K562 (cell line): ENCODE measurements at regions not wholly inside any gene's neighbourhood (a gene's known extent, or its start where the extent isn't known, plus 50 kb on each side); places are given as distances from the start of the nearest gene placed in this dataset.

ENCODE experiments used
- ATAC-seq: fragments of 200-7000 bp; cut with Tn5 transposase; 3 replicates; pipeline ENCODE4 v1.9.1; 2020; ENCODE audit warnings: moderate library complexity
- BruUV-seq: library from RNA; stranded (reverse); fragments of 400-500 nt; replicated peaks from 2 replicates; lab custom pipeline; 2021; lab: Mats Ljungman, UMichigan
- CTCF ChIA-PET: fragments of 300-600 bp; formaldehyde crosslinking; extraction: SDS; loops from one replicate; lab custom pipeline; 2021; ENCODE audit warnings: low intra/inter-chr PET ratio; lab: Yijun Ruan, JAX
- POLR2A ChIA-PET: fragments of 300-600, 350-650 bp; sonication (Branson Sonifier 250); formaldehyde crosslinking; extraction: SDS; loops from one replicate; lab custom pipeline; 2021; ENCODE audit warnings: antibody characterized with exemption, inconsistent platforms; lab: Yijun Ruan, JAX
- DNase-seq, 4 experiments: peaks; one replicate each; pipeline versions ENCODE4 v3.0.0 to v3.0.0-alpha.2; 2011 to 2018; ENCODE audit warnings: low spot score in 3 of 4, mixed read lengths in 3 of 4; ENCODE audit errors: extremely low read depth in 1 of 4
- FAIRE-seq: peaks from 2 replicates; lab custom pipeline; 2011; peaks lifted over from hg19 to GRCh38; lab: Jason Lieb, UNC
- H2AFZ ChIP-seq: 2 replicates; pipeline ENCODE4 v1.6.0; 2011; ENCODE audit warnings: low read depth, low read length, control low read depth, inconsistent platforms
- H3K27ac ChIP-seq: fragments of 200-600 bp; 3 replicates; pipeline ENCODE4 v1.8.0; 2011; ENCODE audit warnings: low read depth, mild to moderate bottlenecking, control low read depth, inconsistent platforms, low read length, moderate library complexity, mixed read lengths; ENCODE audit errors: extremely low read depth
- H3K27me3 ChIP-seq, 2 experiments: fragments of 300-600 bp in 1 of 2; 2 replicates in 1 of 2; 3 replicates in 1 of 2; pipeline versions ENCODE4 v1.6.0 to v1.8.0; 2011; ENCODE audit warnings: inconsistent platforms in 2 of 2, low read length in 2 of 2, mild to moderate bottlenecking in 1 of 2, mixed read lengths in 1 of 2, moderate library complexity in 1 of 2; ENCODE audit not compliant: control insufficient read depth in 2 of 2, insufficient read depth in 2 of 2
- H3K36me3 ChIP-seq: fragments of 300-600 bp; 3 replicates; pipeline ENCODE4 v1.8.0; 2011; ENCODE audit warnings: mild to moderate bottlenecking, low read length, inconsistent platforms; ENCODE audit not compliant: control insufficient read depth, insufficient read depth
- H3K4me1 ChIP-seq, 2 experiments: fragments of 200-600 bp in 1 of 2; replicated peaks in 1 of 2; 2 replicates in 1 of 2; 3 replicates in 1 of 2; pipeline versions ENCODE4 v1.5.1 to v1.8.0; 2011; ENCODE audit warnings: inconsistent platforms in 2 of 2, low read length in 2 of 2, mild to moderate bottlenecking in 1 of 2, mixed read lengths in 1 of 2, moderate library complexity in 1 of 2; ENCODE audit not compliant: control insufficient read depth in 2 of 2, insufficient read depth in 2 of 2
- H3K4me2 ChIP-seq: 2 replicates; pipeline ENCODE4 v1.6.1; 2011; ENCODE audit warnings: low read length, control low read depth, inconsistent platforms, mixed read lengths; ENCODE audit not compliant: insufficient read depth
- H3K4me3 ChIP-seq: fragments of 200-600 bp; sonication (generic), shearing (Covaris generic); 2 replicates; pipeline ENCODE4 v1.5.1; 2016; ENCODE audit warnings: control low read depth, inconsistent platforms
- H3K79me2 ChIP-seq: fragments of 200-600 bp; 3 replicates; pipeline ENCODE4 v1.8.0; 2011; ENCODE audit warnings: low read length, inconsistent platforms; ENCODE audit not compliant: control insufficient read depth, insufficient read depth
- H3K9ac ChIP-seq, 2 experiments: 2 replicates each; pipeline versions ENCODE4 v1.6.0 to v1.6.1; 2011; ENCODE audit warnings: low read depth in 2 of 2, low read length in 2 of 2, control low read depth in 1 of 2, inconsistent platforms in 1 of 2, mild to moderate bottlenecking in 1 of 2, mixed read lengths in 1 of 2; ENCODE audit not compliant: insufficient read depth in 1 of 2
- H3K9me1 ChIP-seq: one replicate; pipeline ENCODE4 v1.6.0; 2011; ENCODE audit warnings: inconsistent platforms, mild to moderate bottlenecking, low read length, moderate library complexity; ENCODE audit not compliant: control insufficient read depth, insufficient read depth
- H3K9me3 ChIP-seq: replicated peaks from 2 replicates; pipeline ENCODE4 v1.5.1; 2011; ENCODE audit warnings: low read depth, low read length, inconsistent platforms; ENCODE audit not compliant: control insufficient read depth, insufficient read depth
- H4K20me1 ChIP-seq: replicated peaks from 2 replicates; pipeline ENCODE4 v1.6.1; 2011; ENCODE audit warnings: low read length, inconsistent platforms, mixed read lengths; ENCODE audit not compliant: control insufficient read depth, insufficient read depth
- CHCHD3 ChIP-seq: fragments of 250-450 bp; sonication (Bioruptor Pico); IDR thresholded peaks from 2 replicates; pipeline ENCODE4 v2.1.2; 2022; ENCODE audit warnings: mild to moderate bottlenecking
- NFIC ChIP-seq: fragments of 450-650 bp; IDR thresholded peaks from 2 replicates; pipeline ENCODE4 v1.6.1; 2017; ENCODE audit warnings: mild to moderate bottlenecking, inconsistent platforms
- NFRKB ChIP-seq: fragments of 450-650 bp; IDR thresholded peaks from 2 replicates; pipeline ENCODE4 v1.6.1; 2016; ENCODE audit warnings: low read depth
- U2AF1 ChIP-seq: fragments of 200-400 bp; formaldehyde crosslinking; optimal IDR thresholded peaks from 2 replicates; pipeline ENCODE3; 2017; ENCODE audit warnings: mild to moderate bottlenecking, low read depth, low read length, moderate library complexity
- XRCC4 ChIP-seq: IDR thresholded peaks from one replicate; pipeline ENCODE4 v1.6.1; 2011; ENCODE audit not compliant: insufficient read depth, insufficient read length; ENCODE audit errors: extremely low read depth
- WGBS: fragments of 100-300 bp; shearing (Covaris generic); methylation state at CpG from one replicate; pipeline ENCODE4 v1.1.6; 2016; ENCODE audit warnings: low coverage, mixed read lengths; ENCODE audit not compliant: insufficient coverage; ENCODE audit errors: missing lambda C conversion rate; 5-methylcytosine and 5-hydroxymethylcytosine counted together
- in situ Hi-C: fragments of 300-500 bp; cut with MboI; formaldehyde crosslinking; loops from 4 replicates; pipeline ENCODE4 v1.15.0; 2018; ENCODE audit warnings: inconsistent platforms, mixed read lengths
- intact Hi-C: fragments of 100-400 bp; cut with micrococcal nuclease; formaldehyde crosslinking; loops from 2 replicates; pipeline ENCODE4 v1.14.2; 2022
- TF ChIP-seq, protein P1 (sequence below), 2 experiments: IDR thresholded peaks; 2 replicates each; pipeline ENCODE4 v1.6.1; 2012; ENCODE audit warnings: improper control_type of control experiment in 2 of 2, low read depth in 2 of 2, low read length in 2 of 2, borderline replicate concordance in 1 of 2
- TF ChIP-seq, protein P2 (sequence below): sonication (generic); formaldehyde crosslinking; IDR thresholded peaks from 2 replicates; pipeline ENCODE4 v1.8.0; 2022; ENCODE audit warnings: mild to moderate bottlenecking, missing genetic modification reagents

DNA sequence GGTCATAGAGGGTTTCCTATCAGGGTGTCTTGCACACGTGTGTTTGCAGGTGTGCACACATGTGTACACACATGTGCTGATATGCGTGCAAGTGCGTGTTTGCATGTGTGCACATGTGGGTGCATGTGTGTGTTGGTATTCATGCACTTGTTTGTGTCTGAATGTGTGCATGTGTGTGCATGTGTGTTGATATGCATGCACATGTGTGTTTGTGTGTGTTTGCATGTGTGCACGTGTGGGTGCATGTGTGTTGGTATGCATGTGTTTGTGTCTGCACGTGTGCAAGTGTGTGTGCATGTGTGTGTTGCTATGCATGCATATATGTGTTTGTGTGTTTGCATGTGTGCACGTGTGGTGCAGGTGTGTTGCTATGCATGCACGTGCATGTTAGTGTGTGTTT, 150.5 kb downstream of the SOX1 start:
- Histone ChIP-seq H4K20me1 (no peaks in the 10 kb centered on the region; the same call in 1 of the 2 replicates), H3K36me3 (no peaks in the 10 kb centered on the region), H3K79me2 (no peaks in the 10 kb centered on the region), H3K27me3 (peaks cover 2 to 13% of the 10 kb centered on the region in 2 experiments; a peak in 3 of 5 replicates), H3K9ac (no peak overlapping the region), H2AFZ (no peak overlapping the region), H3K9me1 (no peaks in the 10 kb centered on the region), H3K4me2 (no peak overlapping the region), H3K4me3 (no peak overlapping the region), H3K27ac (no peak overlapping the region), H3K4me1 (no peaks in the 10 kb centered on the region), H3K9me3 (no peaks in the 10 kb centered on the region)
- TF ChIP-seq NFIC (no peak), XRCC4 (no peak), NFRKB (no peak), CHCHD3 (CRISPR knock-in tag) (no peak), U2AF1 (no peak)
- TF ChIP-seq, protein P1, sequence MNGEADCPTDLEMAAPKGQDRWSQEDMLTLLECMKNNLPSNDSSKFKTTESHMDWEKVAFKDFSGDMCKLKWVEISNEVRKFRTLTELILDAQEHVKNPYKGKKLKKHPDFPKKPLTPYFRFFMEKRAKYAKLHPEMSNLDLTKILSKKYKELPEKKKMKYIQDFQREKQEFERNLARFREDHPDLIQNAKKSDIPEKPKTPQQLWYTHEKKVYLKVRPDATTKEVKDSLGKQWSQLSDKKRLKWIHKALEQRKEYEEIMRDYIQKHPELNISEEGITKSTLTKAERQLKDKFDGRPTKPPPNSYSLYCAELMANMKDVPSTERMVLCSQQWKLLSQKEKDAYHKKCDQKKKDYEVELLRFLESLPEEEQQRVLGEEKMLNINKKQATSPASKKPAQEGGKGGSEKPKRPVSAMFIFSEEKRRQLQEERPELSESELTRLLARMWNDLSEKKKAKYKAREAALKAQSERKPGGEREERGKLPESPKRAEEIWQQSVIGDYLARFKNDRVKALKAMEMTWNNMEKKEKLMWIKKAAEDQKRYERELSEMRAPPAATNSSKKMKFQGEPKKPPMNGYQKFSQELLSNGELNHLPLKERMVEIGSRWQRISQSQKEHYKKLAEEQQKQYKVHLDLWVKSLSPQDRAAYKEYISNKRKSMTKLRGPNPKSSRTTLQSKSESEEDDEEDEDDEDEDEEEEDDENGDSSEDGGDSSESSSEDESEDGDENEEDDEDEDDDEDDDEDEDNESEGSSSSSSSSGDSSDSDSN (IDR thresholded peaks at IDR 0.05; ENCODE audit: borderline replicate concordance in 1 of 2, low read depth in 2 of 2, low read length in 2 of 2), result no peak
- TF ChIP-seq, protein P2, sequence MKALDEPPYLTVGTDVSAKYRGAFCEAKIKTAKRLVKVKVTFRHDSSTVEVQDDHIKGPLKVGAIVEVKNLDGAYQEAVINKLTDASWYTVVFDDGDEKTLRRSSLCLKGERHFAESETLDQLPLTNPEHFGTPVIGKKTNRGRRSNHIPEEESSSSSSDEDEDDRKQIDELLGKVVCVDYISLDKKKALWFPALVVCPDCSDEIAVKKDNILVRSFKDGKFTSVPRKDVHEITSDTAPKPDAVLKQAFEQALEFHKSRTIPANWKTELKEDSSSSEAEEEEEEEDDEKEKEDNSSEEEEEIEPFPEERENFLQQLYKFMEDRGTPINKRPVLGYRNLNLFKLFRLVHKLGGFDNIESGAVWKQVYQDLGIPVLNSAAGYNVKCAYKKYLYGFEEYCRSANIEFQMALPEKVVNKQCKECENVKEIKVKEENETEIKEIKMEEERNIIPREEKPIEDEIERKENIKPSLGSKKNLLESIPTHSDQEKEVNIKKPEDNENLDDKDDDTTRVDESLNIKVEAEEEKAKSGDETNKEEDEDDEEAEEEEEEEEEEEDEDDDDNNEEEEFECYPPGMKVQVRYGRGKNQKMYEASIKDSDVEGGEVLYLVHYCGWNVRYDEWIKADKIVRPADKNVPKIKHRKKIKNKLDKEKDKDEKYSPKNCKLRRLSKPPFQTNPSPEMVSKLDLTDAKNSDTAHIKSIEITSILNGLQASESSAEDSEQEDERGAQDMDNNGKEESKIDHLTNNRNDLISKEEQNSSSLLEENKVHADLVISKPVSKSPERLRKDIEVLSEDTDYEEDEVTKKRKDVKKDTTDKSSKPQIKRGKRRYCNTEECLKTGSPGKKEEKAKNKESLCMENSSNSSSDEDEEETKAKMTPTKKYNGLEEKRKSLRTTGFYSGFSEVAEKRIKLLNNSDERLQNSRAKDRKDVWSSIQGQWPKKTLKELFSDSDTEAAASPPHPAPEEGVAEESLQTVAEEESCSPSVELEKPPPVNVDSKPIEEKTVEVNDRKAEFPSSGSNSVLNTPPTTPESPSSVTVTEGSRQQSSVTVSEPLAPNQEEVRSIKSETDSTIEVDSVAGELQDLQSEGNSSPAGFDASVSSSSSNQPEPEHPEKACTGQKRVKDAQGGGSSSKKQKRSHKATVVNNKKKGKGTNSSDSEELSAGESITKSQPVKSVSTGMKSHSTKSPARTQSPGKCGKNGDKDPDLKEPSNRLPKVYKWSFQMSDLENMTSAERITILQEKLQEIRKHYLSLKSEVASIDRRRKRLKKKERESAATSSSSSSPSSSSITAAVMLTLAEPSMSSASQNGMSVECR, result no peak
- ATAC-seq, result no peak
- ChIA-PET CTCF (no interaction called here), POLR2A (no interaction called here)
- intact Hi-C loops, result no loop called here
- no TSS peak for BruUV-seq
- in situ Hi-C loops, result no loop called here
- no peak for DNase-seq
- no peak for FAIRE-seq
- 0% methylated on average over 7 of the region's 7 CpGs for WGBS
